PC-3 (cell line): ENCODE measurements at regions not wholly inside any gene's neighbourhood (a gene's known extent, or its start where the extent isn't known, plus 50 kb on each side); places are given as distances from the start of the nearest gene placed in this dataset.

Experiments
- ATAC-seq: fragments of 200-7000 bp; cut with Tn5 transposase; 2 replicates; pipeline ENCODE4 v1.9.1; 2020; ENCODE audit warnings: mild to moderate bottlenecking, moderate library complexity
- BruUV-seq: library from RNA; stranded (reverse); fragments of 400-500 nt; replicated peaks from 2 replicates; lab custom pipeline; 2021; lab: Mats Ljungman, UMichigan
- CTCF ChIA-PET: fragments of 300-600 bp; sonication (Branson Sonifier 250); formaldehyde crosslinking; loops from one replicate; lab custom pipeline; 2022; ENCODE audit warnings: antibody characterized with exemption; lab: Charles Lee
- POLR2A ChIA-PET: fragments of 300-600 bp; sonication (Branson Sonifier 250); formaldehyde crosslinking; loops from one replicate; lab custom pipeline; 2022; ENCODE audit warnings: antibody characterized with exemption; ENCODE audit not compliant: unreplicated experiment; lab: Charles Lee
- DNase-seq: peaks from one replicate; pipeline ENCODE4 v3.0.0-alpha.2; 2015
- H2AFZ ChIP-seq: fragments of 300-600 bp; sonication (generic); 2 replicates; pipeline ENCODE4 v1.6.0; 2016; ENCODE audit warnings: antibody characterized with exemption, low read length
- H3F3A ChIP-seq: fragments of 300-600 bp; sonication (generic); one replicate; pipeline ENCODE4 v1.6.0; 2017; ENCODE audit warnings: antibody characterized with exemption, low read length, control low read depth, mild to moderate bottlenecking; ENCODE audit not compliant: unreplicated experiment
- H3K27ac ChIP-seq: fragments of 300-600 bp; sonication (generic); 2 replicates; pipeline ENCODE4 v1.5.1; 2016; ENCODE audit warnings: mild to moderate bottlenecking, low read length
- H3K27me3 ChIP-seq: fragments of 300-600 bp; sonication (generic); 2 replicates; pipeline ENCODE4 v1.6.1; 2016; ENCODE audit warnings: low read length, mixed read lengths
- H3K36me3 ChIP-seq: fragments of 300-600 bp; sonication (generic); 2 replicates; pipeline ENCODE4 v1.6.1; 2016; ENCODE audit warnings: low read depth, mixed run types, low read length, mixed read lengths
- H3K4me1 ChIP-seq: fragments of 300-600 bp; sonication (generic); 2 replicates; pipeline ENCODE4 v1.5.1; 2016; ENCODE audit warnings: low read length; ENCODE audit not compliant: insufficient read depth
- H3K4me2 ChIP-seq: fragments of 300-600 bp; sonication (generic); 2 replicates; pipeline ENCODE4 v1.6.0; 2016; ENCODE audit warnings: low read length
- H3K4me3 ChIP-seq: fragments of 300-600 bp; sonication (generic); 2 replicates; pipeline ENCODE4 v1.5.1; 2016; ENCODE audit warnings: mild to moderate bottlenecking, low read length, mixed read lengths
- H3K79me2 ChIP-seq: fragments of 300-600 bp; sonication (generic); 2 replicates; pipeline ENCODE4 v1.6.1; 2017; ENCODE audit warnings: low read length, mixed read lengths
- H3K9ac ChIP-seq: fragments of 300-600 bp; sonication (generic); 2 replicates; pipeline ENCODE4 v1.6.0; 2016; ENCODE audit warnings: mild to moderate bottlenecking, low read length
- H3K9me2 ChIP-seq: fragments of 300-600 bp; sonication (generic); replicated peaks from 2 replicates; pipeline ENCODE4 v1.6.1; 2016; ENCODE audit warnings: mixed run types, low read length, mixed read lengths
- H3K9me3 ChIP-seq: fragments of 300-600 bp; sonication (generic); 2 replicates; pipeline ENCODE4 v1.6.1; 2016; ENCODE audit warnings: low read length, mixed read lengths
- H4K20me1 ChIP-seq: fragments of 300-600 bp; sonication (generic); 2 replicates; pipeline ENCODE4 v1.6.1; 2016; ENCODE audit warnings: low read length, mixed read lengths
- EZH2 ChIP-seq: fragments of 300-600 bp; sonication (generic); IDR thresholded peaks from one replicate; pipeline ENCODE4 v1.6.1; 2017; ENCODE audit warnings: antibody characterized with exemption, mild to moderate bottlenecking, low read length; ENCODE audit not compliant: unreplicated experiment
- EZH2phosphoT487 ChIP-seq: fragments of 300-600 bp; sonication (generic); IDR thresholded peaks from 2 replicates; pipeline ENCODE4 v1.6.1; 2018; ENCODE audit warnings: mild to moderate bottlenecking, antibody characterized with exemption, low read length, borderline replicate concordance
- intact Hi-C: fragments of 100-400 bp; cut with micrococcal nuclease; formaldehyde crosslinking; loops from 2 replicates; pipeline ENCODE4 v1.9.0; 2023
- TF ChIP-seq, protein P1 (sequence below): fragments of 300-600 bp; sonication (generic); conservative IDR thresholded peaks from 2 replicates; pipeline ENCODE4 v1.5.1; 2017; ENCODE audit warnings: antibody characterized with exemption, low read depth, mild to moderate bottlenecking, low read length

DNA sequence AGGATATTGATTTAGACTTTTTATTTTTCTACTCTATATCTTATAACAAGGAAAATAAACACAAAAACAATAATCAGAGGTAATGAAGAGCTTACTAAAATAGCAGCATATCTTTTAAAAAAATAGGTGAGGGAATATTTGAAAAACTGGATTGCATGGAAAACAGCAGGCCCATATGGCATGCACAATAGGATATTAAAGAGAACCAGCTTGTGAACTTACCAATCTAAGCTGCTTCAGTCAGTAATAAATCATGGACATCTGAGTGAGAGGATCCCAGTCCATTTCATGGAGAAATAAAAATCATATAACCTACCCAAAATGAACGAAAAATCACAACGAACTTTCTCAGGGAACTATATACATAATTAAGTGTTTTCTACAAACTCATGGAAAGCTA lies 634.6 kb downstream of the ADCYAP1 start:
- Histone ChIP-seq H3K4me1 (no peaks in the 10 kb centered on the region), H3K27me3 (peaks cover 10% of the 10 kb centered on the region; the same call in 1 of the 2 replicates), H3K9me3 (no peaks in the 10 kb centered on the region), H3K36me3 (no peaks in the 10 kb centered on the region), H3K9me2 (no peaks in the 10 kb centered on the region), H3F3A (no peaks in the 10 kb centered on the region), H3K4me3 (no peak overlapping the region), H3K4me2 (no peak overlapping the region), H4K20me1 (no peaks in the 10 kb centered on the region), H3K27ac (no peak overlapping the region), H3K9ac (no peak overlapping the region), H3K79me2 (no peaks in the 10 kb centered on the region), H2AFZ (no peak overlapping the region)
- no TSS peak for BruUV-seq
- no peak for TF ChIP-seq EZH2phosphoT487
- TF ChIP-seq EZH2, result no peak
- TF ChIP-seq, protein P1, sequence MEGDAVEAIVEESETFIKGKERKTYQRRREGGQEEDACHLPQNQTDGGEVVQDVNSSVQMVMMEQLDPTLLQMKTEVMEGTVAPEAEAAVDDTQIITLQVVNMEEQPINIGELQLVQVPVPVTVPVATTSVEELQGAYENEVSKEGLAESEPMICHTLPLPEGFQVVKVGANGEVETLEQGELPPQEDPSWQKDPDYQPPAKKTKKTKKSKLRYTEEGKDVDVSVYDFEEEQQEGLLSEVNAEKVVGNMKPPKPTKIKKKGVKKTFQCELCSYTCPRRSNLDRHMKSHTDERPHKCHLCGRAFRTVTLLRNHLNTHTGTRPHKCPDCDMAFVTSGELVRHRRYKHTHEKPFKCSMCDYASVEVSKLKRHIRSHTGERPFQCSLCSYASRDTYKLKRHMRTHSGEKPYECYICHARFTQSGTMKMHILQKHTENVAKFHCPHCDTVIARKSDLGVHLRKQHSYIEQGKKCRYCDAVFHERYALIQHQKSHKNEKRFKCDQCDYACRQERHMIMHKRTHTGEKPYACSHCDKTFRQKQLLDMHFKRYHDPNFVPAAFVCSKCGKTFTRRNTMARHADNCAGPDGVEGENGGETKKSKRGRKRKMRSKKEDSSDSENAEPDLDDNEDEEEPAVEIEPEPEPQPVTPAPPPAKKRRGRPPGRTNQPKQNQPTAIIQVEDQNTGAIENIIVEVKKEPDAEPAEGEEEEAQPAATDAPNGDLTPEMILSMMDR, result no peak
- ChIA-PET CTCF (no interaction called here), POLR2A (interaction anchor here (0.8 kb wide), 1 partner anchor 841 kb away, joined by 4 read pairs; no protein-coding TSS in a partner anchor)
- DNase-seq (no peak), ATAC-seq (no peak)
- intact Hi-C loops, result no loop called here

DNA sequence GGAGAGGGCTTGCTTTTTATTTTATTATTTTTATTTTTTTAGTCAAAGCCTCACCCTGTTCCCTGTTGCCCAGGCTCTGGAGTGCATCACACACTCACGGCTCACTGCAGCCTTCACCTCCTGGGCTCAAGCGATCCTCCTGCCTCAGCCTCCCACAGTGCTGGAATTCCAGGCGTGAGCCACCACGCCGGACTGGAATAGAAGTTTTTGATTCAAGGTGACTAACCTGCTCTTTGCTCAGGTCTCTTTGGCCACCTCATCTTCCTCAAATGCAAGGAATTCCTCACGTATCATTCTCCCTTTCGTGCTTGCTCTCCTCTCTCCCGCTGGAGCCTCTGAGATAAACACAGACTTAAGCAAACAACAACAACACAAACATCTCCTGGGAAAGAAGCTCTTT lies 636.8 kb downstream of the ADCYAP1 start:
- Histone ChIP-seq H3K4me2 (no peak overlapping the region), H3K27ac (no peak overlapping the region), H3K9me3 (no peaks in the 10 kb centered on the region), H3K4me3 (no peak overlapping the region), H3K27me3 (peaks cover 18% of the 10 kb centered on the region), H3K9me2 (no peaks in the 10 kb centered on the region), H3K36me3 (no peaks in the 10 kb centered on the region), H3K79me2 (no peaks in the 10 kb centered on the region), H3K4me1 (no peaks in the 10 kb centered on the region), H3K9ac (no peak overlapping the region), H4K20me1 (no peaks in the 10 kb centered on the region), H2AFZ (no peak overlapping the region), H3F3A (no peaks in the 10 kb centered on the region)
- TF ChIP-seq EZH2phosphoT487, result no peak
- ChIA-PET CTCF (no interaction called here), POLR2A (no interaction called here)
- intact Hi-C loops, result no loop called here
- no TSS peak for BruUV-seq
- DNase-seq (no peak), ATAC-seq (no peak)

DNA sequence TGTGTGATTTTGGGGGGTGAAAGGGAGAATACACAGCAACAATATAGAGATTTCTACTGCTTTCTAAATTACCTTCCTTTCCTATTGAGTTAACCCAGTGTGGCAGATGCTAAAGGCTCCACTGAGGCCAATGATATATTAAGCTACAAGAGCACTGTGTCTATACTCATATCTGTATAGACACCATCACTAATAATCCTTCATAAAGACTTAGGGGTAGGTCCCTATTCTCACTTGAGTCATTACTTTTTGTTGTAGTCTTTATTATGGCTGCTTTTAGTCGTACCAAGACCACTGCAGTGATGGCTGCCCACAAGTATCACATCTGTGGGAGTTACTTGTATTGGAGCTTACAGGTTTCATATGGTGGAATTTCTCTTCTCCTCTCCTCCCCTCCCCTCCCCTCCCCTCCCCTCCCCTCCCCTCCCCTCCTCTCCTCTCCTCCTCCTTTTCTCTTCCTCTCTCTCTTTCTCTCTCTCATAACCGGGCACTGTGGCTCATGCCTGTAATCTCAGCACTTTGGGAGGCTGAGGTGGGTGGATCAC lies 637.6 kb downstream of the ADCYAP1 start:
- no peaks in the 10 kb centered on the region for H4K20me1 ChIP-seq
- H3K36me3 ChIP-seq, result no peaks in the 10 kb centered on the region
- no peak overlapping the region for H2AFZ ChIP-seq
- no peak for DNase-seq
- H3K4me2 ChIP-seq, result no peak overlapping the region
- H3K9ac ChIP-seq, result no peak overlapping the region
- no peaks in the 10 kb centered on the region for H3K79me2 ChIP-seq
- peaks cover 18% of the 10 kb centered on the region for H3K27me3 ChIP-seq
- no peak overlapping the region for H3K27ac ChIP-seq
- H3F3A ChIP-seq, result no peaks in the 10 kb centered on the region
- no peak for TF ChIP-seq EZH2
- TF ChIP-seq, protein P1, result no peak
- TF ChIP-seq EZH2phosphoT487, result no peak
- no peaks in the 10 kb centered on the region for H3K9me2 ChIP-seq
- H3K9me3 ChIP-seq, result no peaks in the 10 kb centered on the region
- no peak for ATAC-seq
- ChIA-PET CTCF (no interaction called here), POLR2A (no interaction called here)
- H3K4me3 ChIP-seq, result no peak overlapping the region
- intact Hi-C loops, result no loop called here
- no TSS peak for BruUV-seq
- no peaks in the 10 kb centered on the region for H3K4me1 ChIP-seq
